ACHN (cell line): ENCODE measurements at regions not wholly inside any gene's neighbourhood (a gene's known extent, or its start where the extent isn't known, plus 50 kb on each side); places are given as distances from the start of the nearest gene placed in this dataset.

Experiments used
- DNase-seq: peaks from one replicate; pipeline ENCODE4 v3.0.0-alpha.2; 2015
- in situ Hi-C: cut with HindIII; loops from 2 replicates; pipeline ENCODE4 v1.10.0; 2017; ENCODE audit warnings: low sequenced_read_pairs, low pct_ligation_motif_present, low pct_unique_long_range_greater_than_20kb

DNA sequence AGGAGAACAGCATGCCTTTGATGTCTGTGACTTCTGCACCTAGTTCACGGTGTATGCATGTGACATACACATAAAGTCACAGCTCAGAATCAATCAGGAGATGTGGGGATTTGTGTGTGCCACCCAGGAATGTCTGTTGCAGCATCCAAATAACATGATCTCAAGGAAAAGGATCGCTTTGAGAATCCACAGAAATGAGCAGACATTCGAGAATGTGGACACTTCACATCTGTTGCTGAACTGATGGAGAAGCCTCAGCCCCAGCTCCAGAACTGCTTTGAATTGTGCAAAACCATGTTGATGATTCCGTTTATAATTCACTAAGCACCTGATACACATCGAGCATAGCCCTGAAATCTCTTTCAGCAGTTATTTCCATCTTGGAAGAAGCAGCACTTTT, 208.6 kb downstream of the CMPK2 start:
- no peak for DNase-seq
- in situ Hi-C loops, result no loop called here

DNA sequence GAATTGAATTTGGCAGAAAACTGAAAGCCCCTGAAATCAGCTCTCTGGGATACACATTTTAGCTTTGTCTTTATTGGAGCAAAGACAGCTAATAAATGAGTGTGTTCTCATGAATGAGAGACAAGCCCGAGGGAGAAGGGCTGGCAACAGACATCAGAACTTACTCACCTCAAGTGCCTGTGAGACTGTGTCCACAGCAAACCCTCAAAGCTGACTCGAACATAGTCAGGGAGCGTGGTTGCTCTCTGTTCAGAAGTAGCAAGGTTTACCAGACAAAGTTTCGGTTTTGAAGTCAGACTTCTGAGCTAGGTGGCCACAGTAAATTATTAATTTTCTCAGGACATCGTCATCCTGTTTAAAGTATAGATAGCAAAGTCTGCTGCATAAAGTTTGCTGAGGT, 207.9 kb downstream of the CMPK2 start:
- in situ Hi-C loops, result no loop called here
- no peak for DNase-seq

DNA sequence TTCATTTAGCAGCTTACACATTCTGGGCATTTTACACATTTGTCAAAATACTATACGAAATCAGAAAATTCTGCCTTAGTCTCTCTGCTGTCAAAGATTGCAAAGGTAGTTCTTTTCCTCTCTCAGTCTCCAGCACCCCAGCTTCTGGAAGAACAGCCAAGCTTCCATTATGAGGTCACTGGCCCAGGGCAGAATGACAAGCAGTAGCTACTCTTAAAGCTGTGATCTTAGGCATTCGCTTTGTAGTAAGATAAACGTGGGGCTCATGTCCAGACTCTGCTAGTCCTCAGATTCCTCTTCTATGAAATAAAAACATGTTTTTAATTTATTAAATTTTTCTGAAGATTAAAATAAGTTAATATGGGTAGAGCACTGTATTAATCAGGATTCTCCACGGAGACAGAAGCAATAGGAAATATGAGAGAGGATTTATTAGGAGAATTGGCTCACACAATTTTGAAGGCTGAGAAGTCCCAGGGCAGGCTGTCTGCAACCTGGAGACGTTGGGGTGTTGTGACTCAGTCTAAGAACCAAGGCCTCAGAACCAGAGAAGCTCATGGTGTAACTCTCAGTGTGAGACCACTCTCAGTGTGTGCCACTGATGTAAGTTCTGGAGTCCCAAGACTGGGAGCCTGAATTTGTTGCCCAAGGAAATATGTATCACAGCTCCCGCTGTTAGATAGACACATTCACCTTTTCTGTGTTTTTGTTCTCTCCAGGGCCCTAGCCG, 201.2 kb downstream of the CMPK2 start:
- no peak for DNase-seq
- in situ Hi-C loops, result no loop called here

DNA sequence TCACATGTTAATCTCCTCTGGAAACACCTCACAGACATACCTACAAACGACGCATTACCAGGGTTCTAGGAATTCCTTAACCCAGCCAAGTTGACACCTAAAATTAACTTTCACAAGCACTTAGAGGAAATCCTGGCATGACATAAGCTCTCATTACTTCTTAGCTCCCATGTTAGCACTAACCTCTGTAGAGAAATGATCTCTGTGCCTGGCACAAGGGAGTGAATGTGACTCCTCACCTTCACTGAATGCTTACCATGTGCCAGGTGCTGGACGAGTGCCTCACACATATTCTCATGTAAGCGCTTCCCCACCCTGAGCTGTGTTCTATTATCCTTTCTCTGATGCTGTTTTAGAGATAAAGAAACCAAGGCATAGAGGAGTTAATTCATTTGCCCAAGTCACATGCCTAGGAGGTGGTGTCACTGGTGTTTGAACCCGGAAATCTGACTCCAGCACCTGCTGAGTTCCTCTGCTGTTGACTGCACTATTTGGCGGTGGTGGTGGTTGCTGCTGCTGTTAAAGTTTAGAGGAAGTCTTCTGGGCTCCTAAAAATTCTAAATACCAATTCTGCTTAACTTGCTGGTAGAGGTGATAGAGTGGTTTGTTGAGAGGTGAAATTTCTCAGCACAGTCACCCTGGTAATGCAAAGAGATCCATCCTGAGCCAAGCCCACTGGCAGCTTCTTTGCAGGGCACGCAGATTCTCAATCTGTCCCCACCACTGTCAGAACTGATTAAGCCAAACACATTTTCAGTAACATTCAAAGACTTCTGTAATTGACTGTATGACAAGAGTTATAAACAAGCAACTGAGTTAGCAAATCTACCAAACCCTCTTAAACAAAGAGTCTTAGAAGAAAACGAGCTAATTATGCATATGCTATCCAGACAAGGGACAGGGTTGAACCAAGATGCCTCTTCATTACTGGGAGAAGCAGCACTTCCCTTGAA, 200.3 kb downstream of the CMPK2 start:
- in situ Hi-C loops, result no loop called here
- DNase-seq, result no peak

DNA sequence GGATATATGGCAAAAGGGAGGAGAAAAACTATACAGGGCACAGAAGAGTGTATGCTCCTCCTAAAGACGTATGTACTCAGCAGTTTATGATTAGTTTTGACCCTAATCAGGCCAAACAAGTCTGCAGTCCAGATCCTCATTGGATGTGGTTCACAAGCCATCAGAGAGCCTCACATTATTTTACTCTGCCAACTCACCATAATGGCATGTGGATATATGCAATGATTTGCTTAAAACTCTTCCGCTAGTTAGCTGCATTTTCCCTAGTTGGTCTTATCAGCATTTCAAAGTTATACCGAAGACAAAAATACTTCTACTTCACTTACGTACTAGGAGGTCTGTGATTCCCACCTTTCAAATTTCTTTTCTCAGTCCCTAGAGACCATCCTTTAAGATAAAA, 198.4 kb downstream of the CMPK2 start:
- DNase-seq, result no peak
- in situ Hi-C loops, result no loop called here

DNA sequence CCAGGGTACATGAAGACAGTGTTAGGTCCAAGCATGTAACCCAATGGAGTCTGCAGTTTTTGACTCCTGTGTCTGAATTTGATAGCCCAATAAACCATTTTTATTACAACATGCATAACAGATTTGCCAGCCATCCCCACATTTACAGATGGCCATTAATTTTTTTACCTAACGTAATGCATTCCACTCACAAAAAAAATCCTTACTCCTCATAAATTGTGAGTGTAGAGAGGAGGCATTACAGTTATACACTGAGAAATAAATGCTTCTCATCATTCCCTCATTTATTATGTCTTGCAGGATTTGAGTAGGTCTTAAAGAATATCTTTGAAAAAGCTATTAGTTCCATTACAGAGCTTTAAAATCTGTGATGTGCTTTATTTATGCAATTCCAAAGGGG, 193.8 kb downstream of the CMPK2 start:
- DNase-seq, result no peak
- in situ Hi-C loops, result no loop called here

DNA sequence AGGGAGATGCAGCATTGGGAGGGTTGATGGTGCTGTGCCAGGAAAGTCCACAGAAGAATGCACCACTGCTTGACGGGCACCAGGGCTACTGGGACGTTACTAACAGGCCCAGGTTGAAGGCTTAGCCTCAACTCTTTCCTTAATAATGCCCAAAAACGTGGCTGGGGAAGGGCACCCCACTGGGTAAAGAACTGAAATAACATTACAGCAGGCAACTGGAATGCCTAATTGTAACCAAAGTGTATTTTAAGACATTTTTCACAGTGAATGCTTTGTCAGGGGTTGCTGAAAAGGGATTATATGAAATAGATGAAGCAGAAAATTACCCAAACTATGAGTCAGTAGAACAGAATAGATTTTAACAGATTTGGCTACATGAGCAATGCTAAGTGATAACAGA, 191.3 kb downstream of the CMPK2 start:
- no peak for DNase-seq
- in situ Hi-C loops, result no loop called here

DNA sequence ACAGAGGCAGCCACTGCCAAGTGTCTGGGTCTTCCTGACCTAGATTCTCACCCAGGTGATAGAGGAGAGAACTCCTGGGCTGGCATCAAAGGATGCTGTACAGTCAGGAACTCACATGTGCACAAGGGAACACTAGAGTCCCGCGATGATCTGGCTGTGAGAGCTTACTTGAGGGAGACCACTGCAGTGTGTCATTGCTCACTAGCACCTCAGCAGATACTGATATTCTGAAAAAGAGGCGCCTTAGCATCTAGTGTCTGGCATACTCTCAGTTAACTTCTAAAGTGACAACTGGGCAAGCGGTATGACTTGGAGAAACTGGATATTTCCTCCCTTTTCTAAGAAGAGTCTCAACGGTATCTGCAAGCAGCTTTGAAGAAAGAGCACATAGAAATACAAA, 189.9 kb downstream of the CMPK2 start:
- DNase-seq, result no peak
- in situ Hi-C loops, result no loop called here

DNA sequence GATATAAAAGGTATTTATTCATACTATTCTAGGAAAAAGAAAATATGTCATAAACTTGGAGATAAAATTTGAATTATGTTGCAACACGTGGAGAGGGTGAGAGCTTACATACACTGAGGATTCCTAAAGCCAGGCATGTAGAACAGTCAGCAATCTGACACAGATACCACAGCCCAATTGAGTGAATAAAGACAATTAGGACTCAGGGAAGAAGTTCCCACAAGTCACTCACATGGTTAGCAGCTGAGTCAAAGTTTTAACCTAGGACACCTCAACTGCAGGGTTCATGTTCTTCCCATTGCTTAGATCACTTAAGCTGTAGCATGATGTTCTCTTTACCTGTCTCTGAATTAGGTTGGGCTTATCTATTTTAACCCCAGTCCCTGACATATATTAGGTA, 189.5 kb downstream of the CMPK2 start:
- no peak for DNase-seq
- in situ Hi-C loops, result no loop called here

DNA sequence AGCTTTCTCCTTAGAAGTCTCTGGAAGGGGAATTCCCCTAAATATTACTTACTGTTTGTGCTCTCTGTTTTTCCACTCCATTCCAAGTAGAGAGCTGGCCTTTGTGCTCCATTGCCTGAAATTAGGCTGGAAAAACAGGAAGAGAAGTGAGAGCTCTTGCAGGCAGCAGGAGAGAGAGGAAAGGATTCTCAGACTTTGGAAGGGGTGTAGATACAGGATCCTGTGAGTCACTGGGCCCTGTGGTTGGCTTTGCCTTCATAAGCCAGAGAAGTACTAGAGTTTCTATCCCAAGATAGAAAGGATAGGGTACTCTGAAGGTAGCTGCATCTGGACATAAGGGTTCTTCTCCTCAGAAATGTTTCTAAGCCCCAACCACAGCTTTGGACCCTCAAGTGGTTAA, 188.9 kb downstream of the CMPK2 start:
- no peak for DNase-seq
- in situ Hi-C loops, result no loop called here

DNA sequence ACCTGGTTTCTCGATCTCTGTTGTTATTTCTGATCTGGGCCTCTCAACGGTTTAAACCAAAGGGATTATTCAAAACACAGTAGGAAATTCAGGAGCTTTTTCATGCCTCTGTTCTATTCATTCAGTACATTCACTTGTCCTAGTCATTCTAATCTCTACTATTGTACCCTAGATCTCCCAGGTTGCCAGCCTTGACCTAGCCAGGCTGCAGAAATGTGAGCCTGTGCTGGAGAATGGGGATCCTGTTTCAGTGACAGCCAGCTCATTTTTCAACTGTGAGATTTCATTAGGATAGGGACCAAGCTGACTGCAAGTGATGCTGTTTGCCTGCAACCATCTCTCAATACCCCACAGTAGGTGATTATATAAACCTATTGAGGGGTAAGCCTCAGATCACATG, 186.2 kb downstream of the CMPK2 start:
- DNase-seq, result no peak
- in situ Hi-C loops, result no loop called here

DNA sequence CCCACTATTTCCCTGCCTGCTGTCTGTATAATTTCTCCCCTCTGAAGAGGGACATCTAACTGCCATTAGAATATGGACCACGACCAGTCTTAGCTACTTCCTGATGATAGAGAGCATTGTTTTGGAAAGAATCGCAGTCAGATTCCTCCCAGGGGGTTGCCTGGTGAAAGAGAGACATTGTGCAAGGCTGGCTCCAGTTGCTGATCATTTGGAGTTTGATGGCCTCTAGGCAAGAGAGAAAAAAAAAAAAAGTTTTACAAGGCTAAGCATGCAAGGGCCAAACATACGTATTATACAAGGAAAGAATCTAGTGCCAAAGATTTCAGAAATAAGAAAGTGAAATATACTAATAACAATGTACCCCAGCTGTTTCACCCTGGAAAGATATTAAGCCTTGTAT, 182.2 kb downstream of the CMPK2 start:
- in situ Hi-C loops, result no loop called here

DNA sequence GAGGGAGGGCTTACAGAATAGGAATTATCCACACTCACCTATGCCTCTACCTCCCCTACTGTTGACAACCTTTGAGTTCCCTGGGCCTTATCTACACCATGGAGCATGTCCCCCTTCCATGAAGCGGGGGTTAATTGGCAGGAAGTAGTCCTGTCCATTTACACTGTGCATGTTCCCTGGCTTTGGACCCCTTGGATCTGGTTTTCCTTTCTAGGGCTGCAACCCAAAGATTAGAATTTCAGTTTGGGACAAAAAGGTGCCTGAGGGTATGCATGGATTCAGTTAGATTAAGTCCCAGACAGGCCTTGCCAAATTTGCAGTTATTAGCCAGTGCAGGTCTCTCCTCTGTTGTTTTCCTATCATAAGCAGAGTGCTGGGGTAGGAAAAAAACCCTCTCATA, 180.3 kb downstream of the CMPK2 start:
- in situ Hi-C loops, result no loop called here
- DNase-seq, result no peak

More for the DNA sequence above, 182.2 kb downstream of the CMPK2 start:
- no peak for DNase-seq

DNA sequence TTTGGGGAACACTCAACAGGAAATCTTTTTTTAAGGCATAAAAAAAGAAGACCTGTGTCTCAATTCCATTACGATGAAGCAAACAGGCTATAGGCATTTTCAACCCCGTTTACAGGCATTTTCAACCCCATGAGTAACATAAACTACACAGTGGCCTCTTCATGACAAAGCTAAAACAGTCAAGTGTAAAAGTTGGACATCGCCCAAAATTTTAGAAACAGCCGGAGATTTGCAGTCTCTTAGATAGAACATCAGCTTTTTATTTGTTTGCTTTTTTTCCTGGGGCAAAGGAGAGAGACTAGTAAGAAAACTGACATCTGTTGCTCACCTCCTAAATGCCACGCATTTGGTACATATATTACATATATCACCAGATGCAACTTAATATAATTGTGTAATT, 173.7 kb downstream of the CMPK2 start:
- in situ Hi-C loops, result no loop called here
- no peak for DNase-seq

DNA sequence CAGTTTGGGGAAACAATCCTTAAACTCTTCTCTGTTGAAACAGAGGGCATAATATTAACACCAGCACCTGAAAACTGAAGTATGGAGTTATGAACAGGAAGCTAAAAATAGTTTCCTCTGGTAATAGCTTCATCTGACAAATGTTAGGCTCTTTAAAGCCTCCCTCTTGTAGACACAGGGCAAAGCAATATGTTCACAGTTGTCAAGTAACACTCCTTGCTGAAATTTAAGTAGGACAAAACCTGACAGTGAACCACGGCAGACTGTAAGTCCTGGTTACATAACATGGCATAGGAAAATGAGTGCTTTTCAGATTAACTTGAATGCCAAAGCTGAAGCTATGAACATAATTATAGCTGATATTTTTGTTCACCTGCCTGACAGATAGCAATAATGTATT, 172.9 kb downstream of the CMPK2 start:
- in situ Hi-C loops, result no loop called here
- DNase-seq, result no peak

DNA sequence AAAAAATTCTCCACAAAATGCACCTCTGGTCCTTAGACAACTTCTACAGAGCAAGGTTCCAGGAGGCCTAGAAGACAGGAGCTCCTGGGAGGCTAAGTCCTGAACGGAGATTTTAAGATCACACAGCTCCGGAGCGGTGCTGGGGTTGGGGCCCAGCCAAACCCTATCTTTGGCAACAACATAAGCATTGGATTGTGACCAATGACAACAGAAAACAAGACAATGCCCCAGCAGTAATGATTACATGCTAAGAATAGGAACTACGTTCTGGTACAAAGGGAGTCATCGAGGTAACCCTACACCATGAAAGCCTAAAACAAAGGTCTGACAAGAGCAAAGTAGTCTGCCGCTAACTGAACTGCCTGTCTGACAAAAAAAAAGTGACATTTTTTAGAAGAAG, 171.2 kb downstream of the CMPK2 start:
- in situ Hi-C loops, result no loop called here
- no peak for DNase-seq

DNA sequence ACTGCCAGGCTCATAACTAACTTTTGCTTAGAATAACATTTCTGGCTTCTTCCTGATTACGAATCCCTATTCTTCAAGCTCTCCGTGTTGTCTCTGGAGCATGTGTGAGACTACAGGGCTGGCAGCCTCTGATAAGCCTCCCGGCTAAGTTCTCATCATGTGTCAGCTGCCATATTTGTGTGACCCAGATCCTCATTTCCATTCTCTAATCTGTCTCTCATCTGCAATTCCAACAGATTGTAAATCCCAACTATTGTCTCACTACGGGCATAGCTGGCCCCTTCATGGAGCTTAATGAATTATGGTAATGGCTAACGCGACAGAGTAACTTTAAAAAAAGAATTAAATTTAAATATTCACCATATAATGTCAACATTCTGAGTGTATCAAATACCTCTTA, 165.4 kb downstream of the CMPK2 start:
- in situ Hi-C loops, result no loop called here
- DNase-seq, result no peak

DNA sequence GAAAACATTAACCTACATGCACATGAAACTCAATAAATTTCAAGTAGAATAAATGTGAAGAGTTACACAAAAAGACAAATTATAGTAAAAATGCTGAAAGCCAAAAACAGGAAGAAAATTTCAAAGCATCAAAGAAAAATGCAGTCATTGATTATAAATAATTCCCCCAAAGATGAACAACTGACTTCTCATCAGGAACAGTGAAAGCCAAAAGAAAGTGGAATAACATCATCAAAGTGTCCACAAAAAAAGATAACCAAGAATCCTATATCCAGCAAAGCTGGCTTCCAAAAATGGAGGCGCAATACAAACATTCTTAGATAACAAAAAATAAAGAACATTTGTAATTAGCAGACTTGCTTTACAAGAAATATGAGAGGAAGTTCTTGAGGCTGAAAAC, 161.6 kb downstream of the CMPK2 start:
- no peak for DNase-seq
- in situ Hi-C loops, result no loop called here

DNA sequence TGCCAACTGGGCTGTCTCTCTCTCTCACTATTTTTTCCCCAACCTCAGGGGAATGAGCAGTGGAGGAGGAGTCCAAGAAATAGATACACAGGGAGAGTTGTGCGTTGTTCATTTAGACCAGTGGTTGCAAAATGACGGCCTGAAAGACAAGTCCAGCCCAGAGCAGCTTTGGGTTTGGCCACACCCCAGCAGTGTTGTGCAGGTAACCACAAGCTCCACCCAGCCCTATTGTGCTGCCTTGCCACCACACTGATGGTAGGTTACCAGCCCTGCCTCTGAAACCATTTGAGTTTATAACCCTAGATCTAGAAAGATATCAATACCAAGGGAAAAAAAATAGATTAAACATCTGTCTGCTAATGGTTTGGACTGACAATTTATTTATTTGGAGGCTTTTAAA, 144.3 kb downstream of the CMPK2 start:
- DNase-seq, result no peak
- in situ Hi-C loops, result no loop called here

DNA sequence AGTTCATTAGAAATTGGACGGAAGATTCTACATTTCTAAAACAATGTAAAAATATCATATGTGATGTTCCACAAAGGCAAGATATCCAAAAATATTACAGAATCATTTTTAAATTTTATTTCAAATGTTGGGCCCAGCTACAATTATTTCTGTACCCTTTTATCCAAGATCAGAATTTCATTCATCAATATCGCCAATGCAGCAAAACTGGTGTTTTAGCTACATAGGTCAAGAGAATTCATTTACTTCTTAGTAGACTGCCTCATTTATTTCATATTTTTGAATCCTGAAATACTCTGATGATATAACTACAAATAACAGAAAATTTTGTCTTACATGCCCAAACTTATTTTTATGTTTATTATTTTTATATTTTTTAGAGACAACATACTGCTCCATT, 143.1 kb downstream of the CMPK2 start:
- in situ Hi-C loops, result no loop called here
- no peak for DNase-seq
